ENCODE measurements at regions not wholly inside any gene's neighbourhood (a gene's known extent, or its start where the extent isn't known, plus 50 kb on each side); places are given as distances from the start of the nearest gene placed in this dataset.

GRCh38 chr4:126890383-126890782 is 742.4 kb upstream of the INTU start:
- no peak for TF ChIP-seq EZH2 (IDR thresholded peaks at IDR 0.05; ENCODE audit: low read length, missing control alignments)
- TF ChIP-seq, protein P1, sequence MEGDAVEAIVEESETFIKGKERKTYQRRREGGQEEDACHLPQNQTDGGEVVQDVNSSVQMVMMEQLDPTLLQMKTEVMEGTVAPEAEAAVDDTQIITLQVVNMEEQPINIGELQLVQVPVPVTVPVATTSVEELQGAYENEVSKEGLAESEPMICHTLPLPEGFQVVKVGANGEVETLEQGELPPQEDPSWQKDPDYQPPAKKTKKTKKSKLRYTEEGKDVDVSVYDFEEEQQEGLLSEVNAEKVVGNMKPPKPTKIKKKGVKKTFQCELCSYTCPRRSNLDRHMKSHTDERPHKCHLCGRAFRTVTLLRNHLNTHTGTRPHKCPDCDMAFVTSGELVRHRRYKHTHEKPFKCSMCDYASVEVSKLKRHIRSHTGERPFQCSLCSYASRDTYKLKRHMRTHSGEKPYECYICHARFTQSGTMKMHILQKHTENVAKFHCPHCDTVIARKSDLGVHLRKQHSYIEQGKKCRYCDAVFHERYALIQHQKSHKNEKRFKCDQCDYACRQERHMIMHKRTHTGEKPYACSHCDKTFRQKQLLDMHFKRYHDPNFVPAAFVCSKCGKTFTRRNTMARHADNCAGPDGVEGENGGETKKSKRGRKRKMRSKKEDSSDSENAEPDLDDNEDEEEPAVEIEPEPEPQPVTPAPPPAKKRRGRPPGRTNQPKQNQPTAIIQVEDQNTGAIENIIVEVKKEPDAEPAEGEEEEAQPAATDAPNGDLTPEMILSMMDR (conservative IDR thresholded peaks at IDR 0.05 in 1 of 2, IDR thresholded peaks at IDR 0.05 in 1 of 2; ENCODE audit: low read depth in 1 of 2, low read length in 2 of 2): no peak
- Histone ChIP-seq H3K27me3 (ENCODE audit: control insufficient read depth, insufficient read depth, low read length) (no peaks in the 10 kb centered on the region), H3K79me2 (ENCODE audit: control insufficient read depth, insufficient read depth, low read length) (no peaks in the 10 kb centered on the region), H3K4me1 (ENCODE audit: control insufficient read depth, extremely low read depth, insufficient read depth, low read length) (peaks cover 7% of the 10 kb centered on the region), H3K4me2 (ENCODE audit: extremely low read depth, insufficient read depth, low read length) (no peak overlapping the region), H3K27ac (ENCODE audit: insufficient read depth, low read length) (no peak overlapping the region), H3K9me3 (ENCODE audit: control insufficient read depth, insufficient read depth, low read depth, low read length) (no peaks in the 10 kb centered on the region), H4K20me1 (ENCODE audit: control insufficient read depth, extremely low read depth, insufficient read depth, low read length) (no peaks in the 10 kb centered on the region), H3K4me3 (replicated peaks in 1 of 4; ENCODE audit: control extremely low read depth in 1 of 4, insufficient read depth in 1 of 4, low read depth in 3 of 4, low read length in 4 of 4) (no peak overlapping the region), H3K36me3 (ENCODE audit: control insufficient read depth, insufficient read depth, low read length) (no peaks in the 10 kb centered on the region), H2AFZ (ENCODE audit: low read length) (no peak overlapping the region), H3K9ac (ENCODE audit: insufficient read depth, low read length) (no peak overlapping the region)
- DNase-seq (ENCODE audit: low read depth in 2 of 2): peak in 1 of 2 donors; percentile 45

- Histone ChIP-seq H4K20me1 (ENCODE audit: control insufficient read depth, extremely low read depth, insufficient read depth, low read length) (no peaks in the 10 kb centered on the region), H3K9ac (ENCODE audit: insufficient read depth, low read length) (no peak overlapping the region), H3K79me2 (ENCODE audit: control insufficient read depth, insufficient read depth, low read length) (no peaks in the 10 kb centered on the region), H2AFZ (ENCODE audit: low read length) (peak overlapping the region; percentile 85), H3K4me3 (replicated peaks in 1 of 4; ENCODE audit: control extremely low read depth in 1 of 4, insufficient read depth in 1 of 4, low read depth in 3 of 4, low read length in 4 of 4) (no peak overlapping the region), H3K4me2 (ENCODE audit: extremely low read depth, insufficient read depth, low read length) (no peak overlapping the region), H3K9me3 (ENCODE audit: control insufficient read depth, insufficient read depth, low read depth, low read length) (no peaks in the 10 kb centered on the region), H3K36me3 (ENCODE audit: control insufficient read depth, insufficient read depth, low read length) (no peaks in the 10 kb centered on the region), H3K27me3 (ENCODE audit: control insufficient read depth, insufficient read depth, low read length) (no peaks in the 10 kb centered on the region), H3K4me1 (ENCODE audit: control insufficient read depth, extremely low read depth, insufficient read depth, low read length) (peaks cover 7% of the 10 kb centered on the region), H3K27ac (ENCODE audit: insufficient read depth, low read length) (no peak overlapping the region)
- peak; percentile 23 to 42 for DNase-seq (ENCODE audit: low read depth in 2 of 2)
- TF ChIP-seq, protein P1 (conservative IDR thresholded peaks at IDR 0.05 in 1 of 2, IDR thresholded peaks at IDR 0.05 in 1 of 2; ENCODE audit: low read depth in 1 of 2, low read length in 2 of 2): no peak
- TF ChIP-seq EZH2 (IDR thresholded peaks at IDR 0.05; ENCODE audit: low read length, missing control alignments): no peak
These were observed 741.8 kb upstream of the INTU start for GRCh38 chr4:126890994-126891393.

GRCh38 chr4:126894963-126895362 is 737.8 kb upstream of the INTU start:
- no peak overlapping the region for H3K4me3 ChIP-seq (replicated peaks in 1 of 4; ENCODE audit: control extremely low read depth in 1 of 4, insufficient read depth in 1 of 4, low read depth in 3 of 4, low read length in 4 of 4)
- H2AFZ ChIP-seq (ENCODE audit: low read length): no peak overlapping the region
- H3K79me2 ChIP-seq (ENCODE audit: control insufficient read depth, insufficient read depth, low read length): no peaks in the 10 kb centered on the region
- no peak overlapping the region for H3K4me2 ChIP-seq (ENCODE audit: extremely low read depth, insufficient read depth, low read length)
- H3K27ac ChIP-seq (ENCODE audit: insufficient read depth, low read length): no peak overlapping the region
- no peaks in the 10 kb centered on the region for H4K20me1 ChIP-seq (ENCODE audit: control insufficient read depth, extremely low read depth, insufficient read depth, low read length)
- no peak overlapping the region for H3K9ac ChIP-seq (ENCODE audit: insufficient read depth, low read length)
- no peaks in the 10 kb centered on the region for H3K9me3 ChIP-seq (ENCODE audit: control insufficient read depth, insufficient read depth, low read depth, low read length)
- H3K36me3 ChIP-seq (ENCODE audit: control insufficient read depth, insufficient read depth, low read length): no peaks in the 10 kb centered on the region
- no peaks in the 10 kb centered on the region for H3K27me3 ChIP-seq (ENCODE audit: control insufficient read depth, insufficient read depth, low read length)
- peaks cover 12% of the 10 kb centered on the region for H3K4me1 ChIP-seq (ENCODE audit: control insufficient read depth, extremely low read depth, insufficient read depth, low read length)
- TF ChIP-seq EZH2 (IDR thresholded peaks at IDR 0.05; ENCODE audit: low read length, missing control alignments): no peak
- TF ChIP-seq, protein P1 (conservative IDR thresholded peaks at IDR 0.05 in 1 of 2, IDR thresholded peaks at IDR 0.05 in 1 of 2; ENCODE audit: low read depth in 1 of 2, low read length in 2 of 2): no peak
- DNase-seq (ENCODE audit: low read depth in 2 of 2): no peak

Data from fibroblast of lung (primary cell).